Activated CD8-positive, alpha-beta memory T cell treated with anti-CD3 and anti-CD28 coated beads, Interleukin-2, amount 10 ng/mL, durations not matched to agents 7 days and 5 days (primary cell): ENCODE measurements at regions not wholly inside any gene's neighbourhood (a gene's known extent, or its start where the extent isn't known, plus 50 kb on each side); places are given as distances from the start of the nearest gene placed in this dataset.
"Not testable (repeated sequence)": the region's sequence is repeated elsewhere in the genome, so short reads cannot be mapped to it uniquely, and the experiment has no call there.

Experiments used
- ATAC-seq: fragments of 150-1000 bp; cut with Tn5 transposase; one replicate; pipeline ENCODE4 v1.10.0; 2021; ENCODE audit warnings: moderate library complexity
- CTCF ChIA-PET: fragments of 350-600 bp; sonication (Branson Sonifier 250); formaldehyde crosslinking; loops from one replicate; lab custom pipeline; 2021; ENCODE audit warnings: antibody characterized with exemption; lab: Charles Lee
- DNase-seq: peaks from one replicate; pipeline ENCODE4 v3.0.0-alpha.2; 2020
- H3K27ac Mint-ChIP-seq: one replicate; pipeline ENCODE4 v1.8.0; 2021; ENCODE audit warnings: mild to moderate bottlenecking, mixed read lengths
- H3K27me3 Mint-ChIP-seq: one replicate; pipeline ENCODE4 v1.8.0; 2021; ENCODE audit warnings: mixed read lengths
- H3K36me3 Mint-ChIP-seq: one replicate; pipeline ENCODE4 v1.8.0; 2021; ENCODE audit warnings: mild to moderate bottlenecking, mixed read lengths
- H3K4me1 Mint-ChIP-seq: one replicate; pipeline ENCODE4 v1.8.0; 2021; ENCODE audit warnings: mixed read lengths
- H3K4me3 Mint-ChIP-seq: one replicate; pipeline ENCODE4 v1.8.0; 2021; ENCODE audit warnings: mild to moderate bottlenecking, moderate library complexity, mixed read lengths
- H3K9me3 Mint-ChIP-seq: one replicate; pipeline ENCODE4 v1.8.0; 2022; ENCODE audit warnings: low read depth, mixed read lengths

GRCh38 chr17:54530398-54530797 lies 370.3 kb upstream of the TOM1L1 start:
- Mint-ChIP-seq H3K4me1 (no peaks in the 10 kb centered on the region), H3K4me3 (no peak overlapping the region), H3K36me3 (no peaks in the 10 kb centered on the region), H3K27ac (no peak overlapping the region), H3K9me3 (peaks cover 4% of the 10 kb centered on the region), H3K27me3 (no peaks in the 10 kb centered on the region)
- DNase-seq, result no peak
- ATAC-seq, result no peak
- CTCF ChIA-PET, result no interaction called here

- Mint-ChIP-seq H3K27ac (no peak overlapping the region), H3K4me1 (no peaks in the 10 kb centered on the region), H3K4me3 (no peak overlapping the region), H3K36me3 (no peaks in the 10 kb centered on the region), H3K9me3 (peaks cover 4% of the 10 kb centered on the region), H3K27me3 (no peaks in the 10 kb centered on the region)
- CTCF ChIA-PET, result no interaction called here
- DNase-seq, result no peak
- no peak for ATAC-seq
Observed at GRCh38 chr17:54536306-54536705, 364.3 kb upstream of the TOM1L1 start.

- Mint-ChIP-seq H3K9me3 (peaks cover 9% of the 10 kb centered on the region), H3K27ac (no peak overlapping the region), H3K4me1 (no peaks in the 10 kb centered on the region), H3K27me3 (no peaks in the 10 kb centered on the region), H3K36me3 (no peaks in the 10 kb centered on the region), H3K4me3 (no peak overlapping the region)
- ATAC-seq (no peak), DNase-seq (no peak)
- CTCF ChIA-PET, result no interaction called here
Observed at GRCh38 chr17:54537656-54538055, 363.0 kb upstream of the TOM1L1 start.

GRCh38 chr17:54544249-54544648 lies 356.4 kb upstream of the TOM1L1 start:
- no peak overlapping the region for H3K27ac Mint-ChIP-seq
- no peaks in the 10 kb centered on the region for H3K4me1 Mint-ChIP-seq
- no peak for ATAC-seq
- H3K27me3 Mint-ChIP-seq, result no peaks in the 10 kb centered on the region
- CTCF ChIA-PET, result no interaction called here
- DNase-seq, result no peak
- no peak overlapping the region for H3K4me3 Mint-ChIP-seq
- H3K9me3 Mint-ChIP-seq, result peaks cover 18% of the 10 kb centered on the region
- no peaks in the 10 kb centered on the region for H3K36me3 Mint-ChIP-seq

GRCh38 chr17:54559883-54560282 lies 340.8 kb upstream of the TOM1L1 start:
- CTCF ChIA-PET, result no interaction called here
- Mint-ChIP-seq H3K4me1 (no peaks in the 10 kb centered on the region), H3K27me3 (no peaks in the 10 kb centered on the region), H3K9me3 (peaks cover 11% of the 10 kb centered on the region), H3K27ac (no peak overlapping the region), H3K4me3 (no peak overlapping the region), H3K36me3 (no peaks in the 10 kb centered on the region)
- DNase-seq, result no peak
- no peak for ATAC-seq

- H3K9me3 Mint-ChIP-seq, result peaks cover 15% of the 10 kb centered on the region
- H3K27me3 Mint-ChIP-seq, result no peaks in the 10 kb centered on the region
- H3K4me1 Mint-ChIP-seq, result no peaks in the 10 kb centered on the region
- no peak for ATAC-seq
- no peak for DNase-seq
- no peak overlapping the region for H3K27ac Mint-ChIP-seq
- CTCF ChIA-PET, result no interaction called here
- no peak overlapping the region for H3K4me3 Mint-ChIP-seq
- H3K36me3 Mint-ChIP-seq, result no peaks in the 10 kb centered on the region
Observed at GRCh38 chr17:54608634-54609155, 292.0 kb upstream of the TOM1L1 start.

GRCh38 chr17:54620399-54620978 lies 280.2 kb upstream of the TOM1L1 start:
- Mint-ChIP-seq H3K4me3 (no peak overlapping the region), H3K27ac (no peak overlapping the region), H3K4me1 (no peaks in the 10 kb centered on the region), H3K9me3 (peaks cover 5% of the 10 kb centered on the region), H3K27me3 (no peaks in the 10 kb centered on the region), H3K36me3 (no peaks in the 10 kb centered on the region)
- CTCF ChIA-PET, result no interaction called here
- ATAC-seq (no peak), DNase-seq (no peak)

- H3K9me3 Mint-ChIP-seq, result peaks cover 3% of the 10 kb centered on the region
- ATAC-seq (no peak), DNase-seq (no peak)
- no peak overlapping the region for H3K27ac Mint-ChIP-seq
- no peak overlapping the region for H3K4me3 Mint-ChIP-seq
- H3K4me1 Mint-ChIP-seq, result no peaks in the 10 kb centered on the region
- no peaks in the 10 kb centered on the region for H3K27me3 Mint-ChIP-seq
- H3K36me3 Mint-ChIP-seq, result no peaks in the 10 kb centered on the region
- CTCF ChIA-PET, result no interaction called here
Observed at GRCh38 chr17:54623746-54624145, 276.9 kb upstream of the TOM1L1 start.

- Mint-ChIP-seq H3K4me1 (no peaks in the 10 kb centered on the region), H3K9me3 (peaks cover 3% of the 10 kb centered on the region), H3K27me3 (no peaks in the 10 kb centered on the region), H3K36me3 (no peaks in the 10 kb centered on the region), H3K4me3 (no peak overlapping the region), H3K27ac (no peak overlapping the region)
- ATAC-seq, result no peak
- DNase-seq, result no peak
- CTCF ChIA-PET, result no interaction called here
Observed at GRCh38 chr17:54626146-54626703, 274.4 kb upstream of the TOM1L1 start.

- ATAC-seq, H3K4me3 Mint-ChIP-seq, H3K36me3 Mint-ChIP-seq, DNase-seq, H3K27ac Mint-ChIP-seq, H3K9me3 Mint-ChIP-seq, H3K4me1 Mint-ChIP-seq, H3K27me3 Mint-ChIP-seq, CTCF ChIA-PET: not testable (repeated sequence)
Observed at GRCh38 chr17:54639426-54639825, 261.2 kb upstream of the TOM1L1 start.

GRCh38 chr17:54662978-54663876 lies 237.4 kb upstream of the TOM1L1 start:
- CTCF ChIA-PET, result no interaction called here
- Mint-ChIP-seq H3K9me3 (peaks cover 3% of the 10 kb centered on the region), H3K36me3 (no peaks in the 10 kb centered on the region), H3K4me1 (no peaks in the 10 kb centered on the region), H3K27me3 (no peaks in the 10 kb centered on the region), H3K4me3 (no peak overlapping the region), H3K27ac (no peak overlapping the region)
- DNase-seq, result no peak
- no peak for ATAC-seq

- DNase-seq (no peak), ATAC-seq (no peak)
- no peak overlapping the region for H3K27ac Mint-ChIP-seq
- H3K27me3 Mint-ChIP-seq, result no peaks in the 10 kb centered on the region
- H3K4me3 Mint-ChIP-seq, result no peak overlapping the region
- CTCF ChIA-PET, result no interaction called here
- no peaks in the 10 kb centered on the region for H3K36me3 Mint-ChIP-seq
- no peaks in the 10 kb centered on the region for H3K4me1 Mint-ChIP-seq
- H3K9me3 Mint-ChIP-seq, result no peaks in the 10 kb centered on the region
Observed at GRCh38 chr17:54666559-54666958, 234.1 kb upstream of the TOM1L1 start.

- Mint-ChIP-seq H3K4me3 (no peak overlapping the region), H3K36me3 (no peaks in the 10 kb centered on the region), H3K9me3 (peaks cover 6% of the 10 kb centered on the region), H3K27ac (no peak overlapping the region), H3K27me3 (no peaks in the 10 kb centered on the region), H3K4me1 (no peaks in the 10 kb centered on the region)
- CTCF ChIA-PET, result no interaction called here
- ATAC-seq (no peak), DNase-seq (no peak)
Observed at GRCh38 chr17:54678158-54678557, 222.5 kb upstream of the TOM1L1 start.

- H3K4me3 Mint-ChIP-seq, result no peak overlapping the region
- H3K9me3 Mint-ChIP-seq, result peaks cover 6% of the 10 kb centered on the region
- no peaks in the 10 kb centered on the region for H3K27me3 Mint-ChIP-seq
- H3K27ac Mint-ChIP-seq, result no peak overlapping the region
- no peak for ATAC-seq
- DNase-seq, result no peak
- no peaks in the 10 kb centered on the region for H3K36me3 Mint-ChIP-seq
- CTCF ChIA-PET, result no interaction called here
- no peaks in the 10 kb centered on the region for H3K4me1 Mint-ChIP-seq
Observed at GRCh38 chr17:54680410-54680809, 220.2 kb upstream of the TOM1L1 start.
